ENCODE measurements at regions not wholly inside any gene's neighbourhood (a gene's known extent, or its start where the extent isn't known, plus 50 kb on each side); places are given as distances from the start of the nearest gene placed in this dataset.
A peak's percentile ranks its signal among the peaks of the same experiment; 100 is the strongest.

DNA sequence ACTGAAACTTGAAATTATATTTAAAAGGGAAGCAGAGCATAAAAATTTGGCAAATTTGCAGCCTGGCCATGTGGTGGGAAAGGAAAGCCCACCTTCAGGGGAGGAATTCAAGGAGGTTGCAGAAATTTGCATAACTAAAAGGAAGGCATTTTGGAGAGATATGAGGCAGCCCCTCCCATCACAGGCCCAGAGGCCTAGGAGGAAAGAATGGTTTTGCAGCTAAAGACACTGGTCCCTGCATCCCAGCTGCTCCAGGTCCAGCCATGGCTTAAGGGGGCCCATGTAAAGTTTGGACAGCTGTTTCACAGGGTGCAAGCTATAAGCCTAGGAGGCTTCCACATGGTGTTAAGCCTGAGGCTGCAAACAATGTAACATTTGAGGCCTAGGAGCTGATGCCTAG lies 212.5 kb downstream of the NNT start:
- intact Hi-C loops (cut with DNase I) = no loop called here
- TF ChIP-seq POLR2A (IDR thresholded peaks at IDR 0.05) (no peak), CTCF (IDR thresholded peaks at IDR 0.05) (no peak)
- H3K9me3 ChIP-seq = peaks cover 0 to 21% (median 9%) of the 10 kb centered on the region in 4 donors
- H3K27ac ChIP-seq = no peak overlapping the region
- no peaks in the 10 kb centered on the region for H3K4me1 ChIP-seq
- no peaks in the 10 kb centered on the region for H3K36me3 ChIP-seq
- H3K4me3 ChIP-seq = no peak overlapping the region
- no peaks in the 10 kb centered on the region for H3K27me3 ChIP-seq
- DNase-seq = no peak

GRCh38 chr5:43804723-43805122 lies 201.7 kb downstream of the NNT start:
- no peaks in the 10 kb centered on the region for H3K9me3 ChIP-seq
- H3K4me3 ChIP-seq = no peak overlapping the region
- no peaks in the 10 kb centered on the region for H3K36me3 ChIP-seq
- peaks cover 0 to 12% (median 6%) of the 10 kb centered on the region in 4 donors for H3K4me1 ChIP-seq
- TF ChIP-seq CTCF (IDR thresholded peaks at IDR 0.05) (no peak), POLR2A (IDR thresholded peaks at IDR 0.05) (no peak), POLR2AphosphoS5 (IDR thresholded peaks at IDR 0.05) (no peak), EP300 (IDR thresholded peaks at IDR 0.05) (no peak)
- H3K27ac ChIP-seq = no peak overlapping the region
- no peaks in the 10 kb centered on the region for H3K27me3 ChIP-seq
- no peak for DNase-seq
- intact Hi-C loops (cut with DNase I) = no loop called here

- TF ChIP-seq POLR2A (IDR thresholded peaks at IDR 0.05) (no peak), POLR2AphosphoS5 (IDR thresholded peaks at IDR 0.05) (no peak), EP300 (IDR thresholded peaks at IDR 0.05) (no peak), CTCF (IDR thresholded peaks at IDR 0.05) (no peak)
- H3K27me3 ChIP-seq = no peaks in the 10 kb centered on the region
- no peak overlapping the region for H3K4me3 ChIP-seq
- WGBS, 2 donors = 84 to 95% methylated on average over 3 of the region's 3 CpGs
- no peaks in the 10 kb centered on the region for H3K9me3 ChIP-seq
- no peak overlapping the region for H3K27ac ChIP-seq
- peaks cover 0 to 12% (median 6%) of the 10 kb centered on the region in 4 donors for H3K4me1 ChIP-seq
- intact Hi-C loops (cut with DNase I) = no loop called here
- DNase-seq = no peak
- H3K36me3 ChIP-seq = no peaks in the 10 kb centered on the region
These were observed 201.1 kb downstream of the NNT start for GRCh38 chr5:43804041-43804440.

DNA sequence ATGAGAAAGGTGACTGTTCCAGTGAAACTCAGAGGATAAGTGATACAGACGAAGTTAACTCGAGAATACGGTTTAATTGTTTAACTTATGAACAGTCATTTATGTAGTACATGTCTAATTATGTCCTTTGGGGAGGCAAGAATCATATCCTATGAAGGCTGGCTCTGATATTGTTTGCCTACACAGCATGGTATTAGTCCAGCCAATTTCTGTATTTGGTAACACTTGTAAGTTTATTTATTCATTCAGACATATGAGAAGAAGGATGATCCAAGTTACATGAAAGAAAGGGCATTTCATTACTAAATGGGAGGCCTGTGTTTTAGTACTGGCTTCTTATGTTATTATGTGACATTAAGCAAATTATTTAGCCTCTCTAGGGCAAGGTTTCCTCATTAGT lies 199.7 kb downstream of the NNT start:
- Histone ChIP-seq H3K9me3 (no peaks in the 10 kb centered on the region), H3K36me3 (no peaks in the 10 kb centered on the region), H3K4me1 (peaks cover 0 to 12% (median 6%) of the 10 kb centered on the region in 4 donors), H3K4me3 (no peak overlapping the region), H3K27me3 (no peaks in the 10 kb centered on the region), H3K27ac (peak overlapping the region in 1 of 4 donors; percentile 20)
- DNase-seq = no peak
- TF ChIP-seq POLR2A (IDR thresholded peaks at IDR 0.05) (no peak), CTCF (IDR thresholded peaks at IDR 0.05) (no peak), POLR2AphosphoS5 (IDR thresholded peaks at IDR 0.05) (no peak), EP300 (IDR thresholded peaks at IDR 0.05) (no peak)
- 80 to 83% methylated on average over 3 of the region's 3 CpGs for WGBS, 2 donors
- intact Hi-C loops (cut with DNase I) = no loop called here

- peaks cover 0 to 12% (median 6%) of the 10 kb centered on the region in 4 donors for H3K4me1 ChIP-seq
- H3K4me3 ChIP-seq = no peak overlapping the region
- H3K36me3 ChIP-seq = no peaks in the 10 kb centered on the region
- 63 to 72% methylated on average over 1 of the region's 1 CpG for WGBS, 2 donors
- TF ChIP-seq POLR2AphosphoS5 (IDR thresholded peaks at IDR 0.05) (no peak), POLR2A (IDR thresholded peaks at IDR 0.05) (no peak), EP300 (IDR thresholded peaks at IDR 0.05) (no peak), CTCF (IDR thresholded peaks at IDR 0.05) (no peak)
- intact Hi-C loops (cut with DNase I) = no loop called here
- H3K27ac ChIP-seq = peak overlapping the region in 1 of 4 donors; percentile 20
- no peaks in the 10 kb centered on the region for H3K9me3 ChIP-seq
- no peaks in the 10 kb centered on the region for H3K27me3 ChIP-seq
- no peak for DNase-seq
These were observed 199.1 kb downstream of the NNT start for GRCh38 chr5:43802119-43802518.
